Left ventricle myocardium superior (tissue), 1 donor: ENCODE measurements at regions not wholly inside any gene's neighbourhood (a gene's known extent, or its start where the extent isn't known, plus 50 kb on each side); places are given as distances from the start of the nearest gene placed in this dataset.

Source experiments
- ATAC-seq: fragments of 200-7000 bp; cut with Tn5 transposase; one replicate; pipeline ENCODE4 v1.9.1; 2020; ENCODE audit warnings: mild to moderate bottlenecking, moderate library complexity
- DNase-seq: peaks from one replicate; pipeline ENCODE4 v3.0.0-alpha.2; 2020
- intact Hi-C: fragments of 100-400 bp; cut with micrococcal nuclease; formaldehyde crosslinking; loops from one replicate; pipeline ENCODE4 v1.11.0; 2022
- donor health status: DM: no; HTN: yes; CAD: no; lungs with severe emphysema.

- ATAC-seq: no peak
Observed at GRCh38 chr18:78297048-78297447, 682.6 kb upstream of the SALL3 start.

GRCh38 chr18:78303519-78304191 lies 676.0 kb upstream of the SALL3 start:
- ATAC-seq (peak; percentile 47), DNase-seq (no peak)
- intact Hi-C loops: no loop called here

More at GRCh38 chr18:78297048-78297447, 682.6 kb upstream of the SALL3 start:
- DNase-seq: no peak
- intact Hi-C loops: no loop called here

GRCh38 chr18:78304192-78305164 lies 675.1 kb upstream of the SALL3 start:
- intact Hi-C loops: no loop called here
- no peak for DNase-seq
- peak; percentile 90 for ATAC-seq

GRCh38 chr18:78305789-78306188 lies 673.8 kb upstream of the SALL3 start:
- intact Hi-C loops: no loop called here
- no peak for ATAC-seq
- DNase-seq: no peak

DNA sequence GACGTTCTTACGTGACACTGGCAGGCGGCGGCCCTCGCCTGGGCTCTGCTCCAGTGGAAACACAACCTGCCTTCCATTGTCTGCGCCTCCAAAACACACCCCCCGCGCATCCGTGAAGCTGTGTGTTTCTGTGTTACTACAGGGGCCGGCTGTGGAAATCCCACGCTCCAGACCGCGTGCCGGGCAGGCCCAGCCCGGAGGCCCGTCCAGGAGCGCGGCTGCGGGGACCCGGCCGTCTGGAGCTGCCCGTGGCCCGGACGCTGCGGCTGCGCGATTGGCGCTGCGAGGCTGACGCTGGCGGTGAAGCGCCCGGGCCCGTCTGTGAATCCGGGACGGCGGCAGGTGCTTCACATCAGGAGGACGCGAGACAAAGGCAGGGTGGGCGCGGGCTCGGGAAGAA lies 670.3 kb upstream of the SALL3 start:
- intact Hi-C loops: no loop called here
- DNase-seq (no peak), ATAC-seq (no peak)

GRCh38 chr18:78309924-78310323 lies 669.7 kb upstream of the SALL3 start:
- ATAC-seq (peak; percentile 47), DNase-seq (no peak)
- intact Hi-C loops: no loop called here

- intact Hi-C loops: no loop called here
- ATAC-seq: no peak
- DNase-seq: no peak
Observed at GRCh38 chr18:78319264-78319663, 660.4 kb upstream of the SALL3 start.

DNA sequence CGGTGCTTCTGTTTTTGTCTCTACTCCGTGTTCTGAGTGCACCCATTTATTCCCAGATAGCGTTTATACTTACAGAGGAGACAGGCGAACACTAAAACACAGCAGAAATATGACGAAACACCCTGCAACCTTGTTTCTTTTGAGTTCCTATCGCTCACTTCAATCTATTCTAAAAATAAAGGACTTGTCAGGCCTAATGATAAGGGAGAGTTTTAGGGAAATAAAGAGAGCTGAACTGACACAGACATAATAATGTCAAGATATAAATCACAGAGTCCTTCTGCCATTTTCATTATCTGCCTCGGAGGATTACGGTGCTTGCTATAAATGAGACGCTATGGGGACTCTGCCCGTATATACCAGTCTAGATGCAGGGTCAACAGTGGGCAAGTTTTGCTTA lies 659.7 kb upstream of the SALL3 start:
- DNase-seq (no peak), ATAC-seq (no peak)
- intact Hi-C loops: no loop called here

DNA sequence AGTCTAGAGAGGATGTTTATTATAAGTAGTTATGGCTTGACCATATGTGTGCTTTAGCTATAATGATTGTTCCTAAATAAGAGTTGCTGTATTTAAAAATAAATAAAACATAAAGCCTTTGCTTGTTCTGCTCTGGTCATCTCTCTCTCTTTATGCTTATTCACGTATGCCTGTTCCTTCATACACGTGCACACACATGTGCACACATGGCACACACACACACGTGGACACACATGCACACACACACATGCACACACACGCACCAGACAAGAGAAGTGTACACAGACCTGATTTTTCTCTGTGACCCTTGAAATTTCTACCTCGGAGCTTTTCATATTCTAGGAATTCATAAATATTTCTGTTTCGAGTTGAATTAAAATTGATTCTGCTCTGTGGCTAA lies 658.2 kb upstream of the SALL3 start:
- DNase-seq (no peak), ATAC-seq (no peak)
- intact Hi-C loops: no loop called here

- DNase-seq (no peak), ATAC-seq (no peak)
- intact Hi-C loops: no loop called here
Observed at GRCh38 chr18:78323453-78324197, 656.0 kb upstream of the SALL3 start.

DNA sequence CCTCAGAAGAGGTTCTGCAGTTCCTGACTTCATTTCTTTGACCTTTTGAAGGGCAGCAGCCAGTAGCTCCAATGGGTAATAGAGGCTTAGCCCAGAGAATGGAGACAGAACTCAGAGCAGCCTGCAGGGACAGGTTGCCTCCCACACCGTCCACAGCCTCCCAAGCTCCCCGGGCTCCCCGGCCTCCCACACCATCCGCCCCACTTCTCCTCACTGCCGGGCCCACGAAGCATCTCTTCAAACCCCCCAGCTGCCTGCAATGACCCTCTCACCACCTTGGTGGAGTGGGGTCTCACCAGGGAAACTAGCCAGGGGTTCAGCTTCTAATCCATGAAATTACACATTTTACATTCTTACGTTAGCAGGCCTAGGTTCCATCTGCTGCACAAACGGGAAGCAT lies 652.0 kb upstream of the SALL3 start:
- intact Hi-C loops: no loop called here
- DNase-seq (no peak), ATAC-seq (no peak)

DNA sequence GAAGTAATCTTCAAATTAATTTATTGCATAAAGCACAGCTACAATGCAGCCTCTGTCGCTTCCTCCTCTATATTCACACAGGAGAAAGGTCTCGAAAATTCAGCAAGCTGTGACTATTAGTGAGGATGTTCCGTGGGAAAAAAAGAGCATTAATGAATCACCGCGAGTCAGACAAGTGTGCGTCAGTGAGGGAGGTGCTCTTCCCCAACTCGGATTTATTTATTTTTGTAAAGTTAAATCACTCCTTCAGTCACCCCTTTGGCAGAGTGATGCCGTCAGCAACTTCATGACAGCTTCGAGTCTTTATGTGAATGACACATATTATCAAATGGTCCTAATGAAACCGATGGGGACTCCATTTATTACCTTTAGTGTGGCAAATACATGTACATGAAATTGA lies 648.9 kb upstream of the SALL3 start:
- no peak for ATAC-seq
- no peak for DNase-seq
- intact Hi-C loops: loop anchor here (10.0 kb wide), 1 partner anchor 316 kb away; no protein-coding TSS in a partner anchor

GRCh38 chr18:78352910-78353309 lies 626.7 kb upstream of the SALL3 start:
- DNase-seq: no peak
- no peak for ATAC-seq
- intact Hi-C loops: no loop called here

- ATAC-seq (no peak), DNase-seq (no peak)
- intact Hi-C loops: no loop called here
Observed at GRCh38 chr18:78362198-78362597, 617.4 kb upstream of the SALL3 start.

- ATAC-seq (no peak), DNase-seq (no peak)
- intact Hi-C loops: no loop called here
Observed at GRCh38 chr18:78363556-78364387, 615.8 kb upstream of the SALL3 start.

DNA sequence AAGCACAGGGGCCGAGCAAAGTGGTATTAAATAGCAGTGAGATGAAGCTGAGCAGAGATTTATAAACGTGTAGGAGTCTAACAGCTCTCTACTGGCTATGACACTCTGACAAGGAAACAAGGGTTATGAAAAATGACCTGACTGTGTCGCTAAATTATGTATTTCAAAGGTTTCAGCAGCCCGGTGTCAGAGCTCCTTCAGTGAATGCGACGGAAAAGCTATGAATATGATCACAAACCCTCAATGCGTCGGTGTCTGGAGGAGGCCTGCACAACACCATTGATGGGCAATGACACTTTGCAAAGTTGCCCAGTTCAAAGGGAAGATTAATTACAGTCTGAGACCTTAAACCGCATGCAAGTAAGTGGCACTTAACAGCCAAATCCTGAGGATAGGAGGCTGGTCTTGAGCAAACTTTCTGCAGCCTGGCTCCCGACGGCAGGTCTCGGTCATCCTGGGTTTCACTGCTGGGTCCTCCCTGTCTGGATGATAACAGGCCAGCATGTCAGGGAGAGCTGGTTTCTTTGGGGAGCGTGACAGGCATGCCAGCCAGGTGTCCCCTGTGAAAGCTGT lies 615.1 kb upstream of the SALL3 start:
- ATAC-seq (no peak), DNase-seq (no peak)
- intact Hi-C loops: no loop called here

GRCh38 chr18:78367996-78368395 lies 611.6 kb upstream of the SALL3 start:
- ATAC-seq: peak; percentile 53
- intact Hi-C loops: no loop called here

DNA sequence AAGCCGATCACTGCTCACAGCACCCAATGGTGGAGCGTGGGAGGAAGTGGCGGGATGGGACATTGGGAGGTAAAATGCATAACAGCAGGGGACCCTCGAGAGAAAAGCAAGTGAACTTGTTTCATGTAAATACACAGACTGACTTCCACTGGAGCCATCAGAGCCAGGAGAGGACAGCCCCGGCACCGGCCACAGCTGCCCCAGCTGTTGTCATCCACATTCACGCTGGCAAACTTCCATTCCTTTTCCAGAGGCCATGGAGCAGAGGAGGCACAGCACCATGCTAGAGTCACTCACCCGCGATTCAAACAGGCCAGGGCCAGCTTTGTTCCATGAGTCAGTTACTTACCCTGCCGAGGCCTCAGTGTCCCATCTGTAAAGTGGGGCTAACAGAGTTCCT lies 610.9 kb upstream of the SALL3 start:
- DNase-seq (no peak), ATAC-seq (peak; percentile 37)
- intact Hi-C loops: no loop called here

More at GRCh38 chr18:78367996-78368395, 611.6 kb upstream of the SALL3 start:
- DNase-seq: no peak

DNA sequence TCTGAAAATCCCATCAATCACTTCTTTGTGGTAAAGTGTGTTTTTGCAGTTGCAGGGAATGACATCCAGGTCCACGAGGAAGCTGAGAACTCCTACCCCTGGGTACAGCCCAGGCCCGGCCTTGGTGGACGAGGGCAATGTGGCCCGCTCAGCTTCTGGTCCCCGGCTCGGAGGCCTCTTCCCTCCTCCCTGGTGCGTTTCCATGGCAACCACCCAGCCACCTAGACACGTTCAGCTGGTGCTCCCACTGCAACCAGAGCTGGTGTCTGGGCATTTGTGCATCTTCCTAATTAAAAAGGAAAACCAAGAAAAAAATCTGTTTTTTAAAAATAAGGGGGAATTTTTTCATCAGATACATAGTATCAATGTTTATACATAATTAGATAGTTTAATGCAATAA lies 603.6 kb upstream of the SALL3 start:
- ATAC-seq (no peak), DNase-seq (no peak)
- intact Hi-C loops: no loop called here
